Stomach (tissue), 8 donors: ENCODE measurements at regions not wholly inside any gene's neighbourhood (a gene's known extent, or its start where the extent isn't known, plus 50 kb on each side); places are given as distances from the start of the nearest gene placed in this dataset.
A peak's percentile ranks its signal among the peaks of the same experiment; 100 is the strongest.

Source experiments
- DNase-seq, 2 donors: peaks; one replicate each; pipeline versions ENCODE4 v3.0.0 to v3.0.0-alpha.2; 2013 to 2019
- H3K27ac ChIP-seq, 5 donors: fragments of 200-600 bp in 4 of 5; sonication (generic) in 4 of 5; one replicate each; pipeline ENCODE4 v1.5.1; 2013 to 2019; ENCODE audit warnings: mild to moderate bottlenecking in 1 of 5, moderate library complexity in 1 of 5
- H3K27me3 ChIP-seq, 3 donors: fragments of 200-600 bp; sonication (generic); one replicate each; pipeline ENCODE4 v1.5.1; 2017 to 2019; ENCODE audit warnings: mixed run types in 1 of 3
- H3K36me3 ChIP-seq, 4 donors: fragments of 200-600 bp; sonication (generic); 1 replicate in 3 of 4; 2 replicates in 1 of 4; pipeline ENCODE4 v1.5.1; 2016 to 2019
- H3K4me1 ChIP-seq, 4 donors: fragments of 200-600 bp; sonication (generic); one replicate each; pipeline ENCODE4 v1.5.1; 2016 to 2019
- H3K4me3 ChIP-seq, 4 donors: fragments of 200-600 bp; sonication (generic) in 3 of 4; one replicate each; pipeline ENCODE4 v1.5.1; 2016 to 2019; ENCODE audit warnings: mild to moderate bottlenecking in 1 of 4
- H3K9me3 ChIP-seq, 4 donors: fragments of 200-600 bp; sonication (generic); one replicate each; pipeline ENCODE4 v1.5.1; 2016 to 2019
- EP300 ChIP-seq: sonication (generic); formaldehyde crosslinking; IDR thresholded peaks from one replicate; pipeline ENCODE4 v1.6.1; 2017; ENCODE audit warnings: antibody characterized with exemption
- POLR2A ChIP-seq, 4 donors: fragments of 450-650 bp; IDR thresholded peaks; one replicate each; pipeline ENCODE4 v1.6.1; 2016; ENCODE audit warnings: antibody characterized with exemption in 4 of 4, control low read depth in 2 of 4, mild to moderate bottlenecking in 1 of 4, moderate library complexity in 1 of 4
- POLR2AphosphoS5 ChIP-seq, 3 donors: sonication (generic); formaldehyde crosslinking; IDR thresholded peaks; one replicate each; pipeline ENCODE4 v1.6.1; 2016; ENCODE audit warnings: antibody characterized with exemption in 3 of 3
- WGBS, 5 donors: extraction: QIAGEN DNeasy Blood & Tissue Kit in 3 of 5; methylation state at CpG; one replicate each; pipeline versions ENCODE4 v1.1.5 to v1.1.7; 2013 to 2018; 5-methylcytosine and 5-hydroxymethylcytosine counted together
- intact Hi-C: fragments of 100-400 bp; cut with DNase I; formaldehyde crosslinking; loops from one replicate; pipeline ENCODE4 v1.15.1; 2023; ENCODE audit warnings: low total_unique reads
- TF ChIP-seq, protein P1 (sequence below), 7 experiments: fragments of 450-650 bp in 4 of 7; fragments of 200-600 bp in 3 of 7; sonication (generic) in 3 of 7; IDR thresholded peaks; one replicate each; pipeline ENCODE4 v1.5.1; 2016 to 2019; ENCODE audit warnings: antibody characterized with exemption in 7 of 7, control low read depth in 2 of 7, mild to moderate bottlenecking in 1 of 7
- donor health status: healthy with polysubstance abuse.
- donor health status: Bipolar disorder and iron deficiency.
- donor health status: healthy.

DNA sequence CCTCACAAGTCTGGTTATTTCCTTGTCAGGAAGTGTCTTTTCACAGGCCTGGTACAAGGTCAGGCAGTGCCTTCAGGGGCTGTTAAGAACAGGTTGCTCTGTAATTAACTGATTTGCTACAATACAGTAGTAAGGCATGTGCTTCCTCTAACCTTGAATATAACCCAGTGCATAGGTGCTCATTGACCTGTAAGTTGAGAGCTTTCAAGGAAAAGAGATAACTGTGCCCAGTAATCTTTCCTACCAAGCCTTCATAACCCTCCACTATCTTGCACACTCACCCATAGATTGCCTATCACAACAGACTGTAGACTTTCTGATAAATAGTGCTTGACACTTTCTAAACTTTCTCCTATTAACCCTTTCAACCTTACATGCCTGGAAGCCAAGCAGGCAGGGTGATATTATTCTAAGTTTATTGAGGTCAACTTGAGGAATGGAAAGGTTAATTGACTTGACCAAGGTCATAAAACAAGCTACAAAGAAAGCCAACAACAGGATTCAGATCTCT, 148.1 kb downstream of the PPARGC1A start:
- Histone ChIP-seq H3K27ac (peak overlapping the region in 2 of 5 donors; percentile 1 to 38), H3K4me3 (no peak overlapping the region), H3K4me1 (peaks cover 0 to 7% (median 0%) of the 10 kb centered on the region in 4 donors), H3K36me3 (no peaks in the 10 kb centered on the region), H3K9me3 (no peaks in the 10 kb centered on the region), H3K27me3 (no peaks in the 10 kb centered on the region)
- intact Hi-C loops: no loop called here
- TF ChIP-seq EP300: no peak
- TF ChIP-seq, protein P1, sequence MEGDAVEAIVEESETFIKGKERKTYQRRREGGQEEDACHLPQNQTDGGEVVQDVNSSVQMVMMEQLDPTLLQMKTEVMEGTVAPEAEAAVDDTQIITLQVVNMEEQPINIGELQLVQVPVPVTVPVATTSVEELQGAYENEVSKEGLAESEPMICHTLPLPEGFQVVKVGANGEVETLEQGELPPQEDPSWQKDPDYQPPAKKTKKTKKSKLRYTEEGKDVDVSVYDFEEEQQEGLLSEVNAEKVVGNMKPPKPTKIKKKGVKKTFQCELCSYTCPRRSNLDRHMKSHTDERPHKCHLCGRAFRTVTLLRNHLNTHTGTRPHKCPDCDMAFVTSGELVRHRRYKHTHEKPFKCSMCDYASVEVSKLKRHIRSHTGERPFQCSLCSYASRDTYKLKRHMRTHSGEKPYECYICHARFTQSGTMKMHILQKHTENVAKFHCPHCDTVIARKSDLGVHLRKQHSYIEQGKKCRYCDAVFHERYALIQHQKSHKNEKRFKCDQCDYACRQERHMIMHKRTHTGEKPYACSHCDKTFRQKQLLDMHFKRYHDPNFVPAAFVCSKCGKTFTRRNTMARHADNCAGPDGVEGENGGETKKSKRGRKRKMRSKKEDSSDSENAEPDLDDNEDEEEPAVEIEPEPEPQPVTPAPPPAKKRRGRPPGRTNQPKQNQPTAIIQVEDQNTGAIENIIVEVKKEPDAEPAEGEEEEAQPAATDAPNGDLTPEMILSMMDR (IDR thresholded peaks at IDR 0.05): no peak
- no peak for TF ChIP-seq POLR2A (IDR thresholded peaks at IDR 0.05)
- peak in 2 of 3 donors; percentile 51 to 71 for TF ChIP-seq POLR2AphosphoS5 (IDR thresholded peaks at IDR 0.05)
- DNase-seq: peak in 1 of 2 donors; percentile 34

DNA sequence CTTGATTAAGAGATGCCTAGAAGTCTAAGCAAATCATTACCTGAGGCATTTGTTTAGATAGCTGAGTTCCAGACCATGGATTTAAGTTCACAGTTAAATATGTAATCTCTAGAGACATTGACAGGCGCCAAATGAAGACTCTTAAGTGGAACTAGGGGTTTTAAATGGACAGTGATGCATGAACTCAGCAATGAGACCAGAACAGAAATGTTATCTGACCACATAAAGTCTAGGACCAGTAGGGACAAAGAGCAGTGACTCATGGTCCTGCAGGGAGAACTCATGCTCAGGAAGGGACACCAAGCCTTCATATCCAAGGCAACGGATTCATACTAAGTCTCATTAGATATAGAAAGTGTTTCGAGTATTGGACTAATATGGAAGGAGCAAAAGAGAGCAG, 152.3 kb downstream of the PPARGC1A start:
- intact Hi-C loops: no loop called here
- H3K27me3 ChIP-seq: no peaks in the 10 kb centered on the region
- H3K4me1 ChIP-seq: peaks cover 0 to 7% (median 0%) of the 10 kb centered on the region in 4 donors
- no peak overlapping the region for H3K27ac ChIP-seq
- TF ChIP-seq POLR2AphosphoS5 (IDR thresholded peaks at IDR 0.05) (no peak), POLR2A (IDR thresholded peaks at IDR 0.05) (no peak), EP300 (no peak)
- TF ChIP-seq, protein P1 (IDR thresholded peaks at IDR 0.05): no peak
- no peaks in the 10 kb centered on the region for H3K36me3 ChIP-seq
- no peak for DNase-seq
- 79 to 92% (median 89%) methylated on average over 2 to 3 of the region's 3 CpGs for WGBS, 5 donors
- no peaks in the 10 kb centered on the region for H3K9me3 ChIP-seq
- no peak overlapping the region for H3K4me3 ChIP-seq

DNA sequence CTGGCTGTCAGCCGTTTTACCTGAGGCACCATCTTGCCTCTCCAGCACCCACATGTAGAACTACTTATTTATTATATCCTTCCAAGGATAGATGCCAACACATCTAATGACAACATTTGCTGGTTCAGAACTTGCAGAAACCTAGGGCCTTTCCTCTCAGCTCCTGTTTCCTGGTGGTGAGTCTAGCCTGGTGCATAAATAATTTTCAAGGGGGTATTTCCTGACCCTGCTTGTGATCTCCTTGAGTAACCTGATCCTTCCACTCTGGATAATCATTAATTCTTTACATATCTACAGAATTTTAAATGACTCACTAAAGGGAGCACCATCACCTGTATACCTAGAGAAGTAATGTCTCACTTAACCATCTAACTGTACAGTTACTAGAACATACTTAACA, 153.4 kb downstream of the PPARGC1A start:
- H3K36me3 ChIP-seq: no peaks in the 10 kb centered on the region
- no peak overlapping the region for H3K4me3 ChIP-seq
- DNase-seq: no peak
- H3K4me1 ChIP-seq: peaks cover 0 to 7% (median 0%) of the 10 kb centered on the region in 4 donors
- H3K9me3 ChIP-seq: no peaks in the 10 kb centered on the region
- no peak overlapping the region for H3K27ac ChIP-seq
- no peaks in the 10 kb centered on the region for H3K27me3 ChIP-seq
- TF ChIP-seq POLR2AphosphoS5 (IDR thresholded peaks at IDR 0.05) (no peak), EP300 (no peak), POLR2A (IDR thresholded peaks at IDR 0.05) (no peak)
- TF ChIP-seq, protein P1 (IDR thresholded peaks at IDR 0.05): no peak
- intact Hi-C loops: no loop called here
- WGBS, 5 donors: 76 to 90% (median 88%) methylated on average over 1 of the region's 1 CpG

DNA sequence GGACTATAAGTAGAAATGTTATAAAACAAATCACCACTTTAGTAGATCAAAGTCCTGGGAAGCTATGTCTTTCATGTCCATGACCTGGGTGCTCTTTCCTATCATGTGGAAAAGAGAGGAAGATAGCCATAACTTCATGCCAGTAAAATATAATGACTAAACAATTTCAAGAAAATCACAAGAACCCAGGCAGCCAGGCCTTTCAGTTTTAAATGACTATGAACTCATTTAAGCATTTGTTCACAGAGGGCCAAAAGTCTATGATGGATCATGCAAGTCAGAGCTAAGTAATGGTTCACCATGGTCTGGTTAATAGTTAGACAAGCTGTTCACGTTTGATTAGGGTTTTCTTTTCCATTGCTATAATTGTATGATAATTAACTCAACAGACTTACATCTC, 155.8 kb downstream of the PPARGC1A start:
- WGBS, 5 donors: 19 to 46% (median 27%) methylated on average over 1 of the region's 1 CpG
- intact Hi-C loops: no loop called here
- Histone ChIP-seq H3K36me3 (no peaks in the 10 kb centered on the region), H3K9me3 (no peaks in the 10 kb centered on the region), H3K27ac (no peak overlapping the region), H3K4me1 (no peaks in the 10 kb centered on the region), H3K4me3 (no peak overlapping the region), H3K27me3 (no peaks in the 10 kb centered on the region)
- no peak for DNase-seq
- TF ChIP-seq POLR2AphosphoS5 (IDR thresholded peaks at IDR 0.05) (no peak), POLR2A (IDR thresholded peaks at IDR 0.05) (no peak), EP300 (no peak)
- TF ChIP-seq, protein P1 (IDR thresholded peaks at IDR 0.05): no peak
